ENCODE measurements at regions not wholly inside any gene's neighbourhood (a gene's known extent, or its start where the extent isn't known, plus 50 kb on each side); places are given as distances from the start of the nearest gene placed in this dataset.

- Histone ChIP-seq H2AFZ (ENCODE audit: insufficient read depth, low read depth, low read length, poor library complexity, severe bottlenecking) (no peak overlapping the region), H3K79me2 (ENCODE audit: control insufficient read depth, insufficient read depth, low read length) (peaks cover 21% of the 10 kb centered on the region), H3K9me3 (ENCODE audit: control extremely low read depth in 1 of 3, control insufficient read depth in 2 of 3, insufficient read depth in 1 of 3, low read length in 2 of 3) (peaks cover 2 to 7% (median 3%) of the 10 kb centered on the region in 3 donors), H3K9ac (ENCODE audit: low read length) (no peak overlapping the region), H4K20me1 (ENCODE audit: control insufficient read depth, insufficient read depth, low read length, poor library complexity, severe bottlenecking) (peaks cover 5% of the 10 kb centered on the region), H3K27ac (ENCODE audit: low read length in 2 of 2) (no peak overlapping the region), H3K4me1 (ENCODE audit: control insufficient read depth in 2 of 2, insufficient read depth in 2 of 2, low read length in 2 of 2) (no peaks in the 10 kb centered on the region), H3K4me3 (ENCODE audit: control extremely low read depth in 1 of 5, extremely low read depth in 1 of 5, insufficient read depth in 1 of 5, low read depth in 2 of 5, low read length in 4 of 5) (no peak overlapping the region), H3K4me2 (replicated peaks; ENCODE audit: low read depth, low read length, poor library complexity, severe bottlenecking) (no peak overlapping the region), H3K36me3 (replicated peaks in 1 of 2; ENCODE audit: control extremely low read depth in 1 of 2, control insufficient read depth in 1 of 2, extremely low read depth in 1 of 2, insufficient read depth in 2 of 2, low read length in 1 of 2) (peaks cover 0 to 5% of the 10 kb centered on the region in 2 experiments), H3K27me3 (replicated peaks in 1 of 4; ENCODE audit: control extremely low read depth in 1 of 4, control insufficient read depth in 3 of 4, insufficient read depth in 4 of 4, low read length in 3 of 4) (no peaks in the 10 kb centered on the region)
- no peaks in the 10 kb centered on the region for H3K4me1 Mint-ChIP-seq
- intact Hi-C loops (cut with micrococcal nuclease): no loop called here
- 82% methylated on average over 5 of the region's 6 CpGs for WGBS (ENCODE audit: insufficient coverage)
- peaks cover 12% of the 10 kb centered on the region for H3K9me3 Mint-ChIP-seq (ENCODE audit: insufficient read depth)
- H3K27ac Mint-ChIP-seq: no peak overlapping the region
- ChIA-PET POLR2A (no interaction called here), CTCF (no interaction called here)
- DNase-seq (no peak), ATAC-seq (ENCODE audit: low read depth) (no peak)
- no peaks in the 10 kb centered on the region for H3K27me3 Mint-ChIP-seq
- TF ChIP-seq CTCF (IDR thresholded peaks at IDR 0.05): no peak
- no peak for TF ChIP-seq EZH2 (IDR thresholded peaks at IDR 0.05; ENCODE audit: borderline replicate concordance, insufficient read depth, low read depth, low read length, poor library complexity, severe bottlenecking)
- no peak overlapping the region for H3K4me3 Mint-ChIP-seq
Observed at GRCh38 chr22:49561976-49562375, 265.7 kb downstream of the BRD1 start.

- Histone ChIP-seq H3K27ac (ENCODE audit: low read length in 2 of 2) (no peak overlapping the region), H3K4me2 (replicated peaks; ENCODE audit: low read depth, low read length, poor library complexity, severe bottlenecking) (no peak overlapping the region), H2AFZ (ENCODE audit: insufficient read depth, low read depth, low read length, poor library complexity, severe bottlenecking) (no peak overlapping the region), H3K4me3 (ENCODE audit: control extremely low read depth in 1 of 5, extremely low read depth in 1 of 5, insufficient read depth in 1 of 5, low read depth in 2 of 5, low read length in 4 of 5) (no peak overlapping the region), H3K27me3 (replicated peaks in 1 of 4; ENCODE audit: control extremely low read depth in 1 of 4, control insufficient read depth in 3 of 4, insufficient read depth in 4 of 4, low read length in 3 of 4) (no peaks in the 10 kb centered on the region), H3K4me1 (ENCODE audit: control insufficient read depth in 2 of 2, insufficient read depth in 2 of 2, low read length in 2 of 2) (no peaks in the 10 kb centered on the region), H3K79me2 (ENCODE audit: control insufficient read depth, insufficient read depth, low read length) (peaks cover 14% of the 10 kb centered on the region), H4K20me1 (ENCODE audit: control insufficient read depth, insufficient read depth, low read length, poor library complexity, severe bottlenecking) (peaks cover 5% of the 10 kb centered on the region), H3K9me3 (ENCODE audit: control extremely low read depth in 1 of 3, control insufficient read depth in 2 of 3, insufficient read depth in 1 of 3, low read length in 2 of 3) (peaks cover 3 to 7% (median 4%) of the 10 kb centered on the region in 3 donors), H3K9ac (ENCODE audit: low read length) (no peak overlapping the region), H3K36me3 (replicated peaks in 1 of 2; ENCODE audit: control extremely low read depth in 1 of 2, control insufficient read depth in 1 of 2, extremely low read depth in 1 of 2, insufficient read depth in 2 of 2, low read length in 1 of 2) (peaks cover 0 to 5% of the 10 kb centered on the region in 2 experiments)
- ChIA-PET POLR2A (no interaction called here), CTCF (no interaction called here)
- Mint-ChIP-seq H3K4me1 (no peaks in the 10 kb centered on the region), H3K4me3 (no peak overlapping the region), H3K27ac (no peak overlapping the region), H3K27me3 (no peaks in the 10 kb centered on the region), H3K9me3 (ENCODE audit: insufficient read depth) (peaks cover 17% of the 10 kb centered on the region)
- ATAC-seq (ENCODE audit: low read depth): no peak
- intact Hi-C loops (cut with micrococcal nuclease): no loop called here
- no peak for DNase-seq
- 91% methylated on average over 3 of the region's 4 CpGs for WGBS (ENCODE audit: insufficient coverage)
- TF ChIP-seq EZH2 (IDR thresholded peaks at IDR 0.05; ENCODE audit: borderline replicate concordance, insufficient read depth, low read depth, low read length, poor library complexity, severe bottlenecking) (no peak), CTCF (IDR thresholded peaks at IDR 0.05) (no peak)
Observed at GRCh38 chr22:49561338-49561737, 266.3 kb downstream of the BRD1 start.
